Smooth muscle cell (in vitro differentiated cells): ENCODE measurements at regions not wholly inside any gene's neighbourhood (a gene's known extent, or its start where the extent isn't known, plus 50 kb on each side); places are given as distances from the start of the nearest gene placed in this dataset.

ENCODE experiments used
- DNase-seq: peaks from one replicate; lab custom pipeline; 2025; ENCODE audit not compliant: unreplicated experiment; lab: John Stamatoyannopoulos, UW
- H2AFZ ChIP-seq: fragments of 200-600 bp; sonication (generic); 2 replicates; pipeline ENCODE4 v1.6.0; 2016; ENCODE audit warnings: antibody characterized with exemption, low read depth, mild to moderate bottlenecking
- H3F3A ChIP-seq: fragments of 200-600 bp; sonication (generic); 2 replicates; pipeline ENCODE4 v1.6.0; 2017; ENCODE audit warnings: antibody characterized with exemption, low read depth
- H3K27ac ChIP-seq: fragments of 200-600 bp; sonication (generic); 2 replicates; pipeline ENCODE4 v1.5.1; 2016; ENCODE audit warnings: low read depth, mild to moderate bottlenecking
- H3K27me3 ChIP-seq: fragments of 200-600 bp; sonication (generic); 2 replicates; pipeline ENCODE4 v1.6.1; 2016; ENCODE audit warnings: low read depth, mild to moderate bottlenecking
- H3K36me3 ChIP-seq: fragments of 200-600 bp; sonication (generic); 2 replicates; pipeline ENCODE4 v1.5.1; 2016; ENCODE audit warnings: low read depth
- H3K4me1 ChIP-seq: fragments of 200-600 bp; sonication (generic); 2 replicates; pipeline ENCODE4 v1.5.1; 2016; ENCODE audit warnings: low read depth
- H3K4me2 ChIP-seq: fragments of 200-600 bp; sonication (generic); 2 replicates; pipeline ENCODE4 v1.6.0; 2016; ENCODE audit warnings: mild to moderate bottlenecking
- H3K4me3 ChIP-seq: fragments of 200-600 bp; sonication (generic); 2 replicates; pipeline ENCODE4 v1.5.1; 2016; ENCODE audit warnings: mild to moderate bottlenecking
- H3K79me2 ChIP-seq: fragments of 200-600 bp; sonication (generic); 2 replicates; pipeline ENCODE4 v1.6.0; 2016; ENCODE audit warnings: low read depth, mild to moderate bottlenecking
- H3K9ac ChIP-seq: fragments of 200-600 bp; sonication (generic); 2 replicates; pipeline ENCODE4 v1.6.0; 2016; ENCODE audit warnings: low read depth
- H3K9me3 ChIP-seq: fragments of 200-600 bp; sonication (generic); replicated peaks from 2 replicates; pipeline ENCODE4 v1.5.1; 2016; ENCODE audit warnings: low read depth
- H4K20me1 ChIP-seq: fragments of 200-600 bp; sonication (generic); 2 replicates; pipeline ENCODE4 v1.6.0; 2016; ENCODE audit warnings: low read depth
- CTCF ChIP-seq: fragments of 200-600 bp; sonication (generic); IDR thresholded peaks from 2 replicates; pipeline ENCODE4 v1.5.1; 2017; ENCODE audit warnings: borderline replicate concordance, mild to moderate bottlenecking, antibody characterized with exemption; ENCODE audit not compliant: insufficient read depth, poor library complexity, severe bottlenecking
- WGBS: methylation state at CpG from one replicate; pipeline ENCODE4 v1.1.7; 2016; ENCODE audit warnings: low lambda C conversion rate; 5-methylcytosine and 5-hydroxymethylcytosine counted together

- Histone ChIP-seq H3K36me3 (no peaks in the 10 kb centered on the region), H3K4me2 (no peak overlapping the region), H3K27ac (no peak overlapping the region), H3K79me2 (peaks cover 3% of the 10 kb centered on the region), H3K4me1 (peaks cover 59% of the 10 kb centered on the region), H2AFZ (no peak overlapping the region), H3K27me3 (no peaks in the 10 kb centered on the region), H3K4me3 (no peak overlapping the region), H3K9ac (no peak overlapping the region), H4K20me1 (no peaks in the 10 kb centered on the region), H3F3A (peaks cover 10% of the 10 kb centered on the region), H3K9me3 (no peaks in the 10 kb centered on the region)
- DNase-seq, result no peak
- 96% methylated on average over 2 of the region's 2 CpGs for WGBS
- TF ChIP-seq CTCF, result no peak
These were observed 189.8 kb upstream of the ANK2 start for GRCh38 chr4:112859456-112860184.

- no peak for DNase-seq
- Histone ChIP-seq H3K36me3 (no peaks in the 10 kb centered on the region), H3K9ac (peak overlapping the region; percentile 3), H3K27me3 (no peaks in the 10 kb centered on the region), H3K9me3 (no peaks in the 10 kb centered on the region), H3K4me3 (no peak overlapping the region), H3K27ac (peak overlapping the region; percentile 32), H3K4me2 (peak overlapping the region; percentile 12), H4K20me1 (no peaks in the 10 kb centered on the region), H3F3A (peaks cover 10% of the 10 kb centered on the region), H3K79me2 (peaks cover 3% of the 10 kb centered on the region), H2AFZ (peak overlapping the region; percentile 42), H3K4me1 (peaks cover 59% of the 10 kb centered on the region)
- 30% methylated on average over 5 of the region's 5 CpGs for WGBS
- TF ChIP-seq CTCF, result no peak
These were observed 188.4 kb upstream of the ANK2 start for GRCh38 chr4:112860830-112861690.

- Histone ChIP-seq H3K4me1 (peaks cover 64% of the 10 kb centered on the region), H3K79me2 (peaks cover 3% of the 10 kb centered on the region), H3K9ac (peak overlapping the region; percentile 3), H3K4me3 (no peak overlapping the region), H3K4me2 (peak overlapping the region; percentile 12), H3F3A (peaks cover 6% of the 10 kb centered on the region), H3K27ac (peak overlapping the region; percentile 32), H4K20me1 (no peaks in the 10 kb centered on the region), H3K9me3 (no peaks in the 10 kb centered on the region), H3K36me3 (no peaks in the 10 kb centered on the region), H3K27me3 (no peaks in the 10 kb centered on the region), H2AFZ (peak overlapping the region; percentile 42)
- TF ChIP-seq CTCF, result no peak
- DNase-seq, result no peak
- WGBS, result 55% methylated on average over 3 of the region's 3 CpGs
These were observed 187.5 kb upstream of the ANK2 start for GRCh38 chr4:112861691-112862674.
